ENCODE measurements at regions not wholly inside any gene's neighbourhood (a gene's known extent, or its start where the extent isn't known, plus 50 kb on each side); places are given as distances from the start of the nearest gene placed in this dataset.

GRCh38 chr10:47058961-47059391 lies 147.7 kb downstream of the PTPN20 start:
- DNase-seq (ENCODE audit: low read depth) = no peak
- no peak overlapping the region for H3K4me3 ChIP-seq (ENCODE audit: low read depth, low read length)
- no peak for TF ChIP-seq CTCF (conservative IDR thresholded peaks at IDR 0.05; ENCODE audit: low read depth, low read length)

- no peak for TF ChIP-seq CTCF (conservative IDR thresholded peaks at IDR 0.05; ENCODE audit: low read depth, low read length)
- H3K4me3 ChIP-seq (ENCODE audit: low read depth, low read length) = no peak overlapping the region
- DNase-seq (ENCODE audit: low read depth) = no peak
Measured at GRCh38 chr10:47059606-47060311, 148.5 kb downstream of the PTPN20 start.

DNA sequence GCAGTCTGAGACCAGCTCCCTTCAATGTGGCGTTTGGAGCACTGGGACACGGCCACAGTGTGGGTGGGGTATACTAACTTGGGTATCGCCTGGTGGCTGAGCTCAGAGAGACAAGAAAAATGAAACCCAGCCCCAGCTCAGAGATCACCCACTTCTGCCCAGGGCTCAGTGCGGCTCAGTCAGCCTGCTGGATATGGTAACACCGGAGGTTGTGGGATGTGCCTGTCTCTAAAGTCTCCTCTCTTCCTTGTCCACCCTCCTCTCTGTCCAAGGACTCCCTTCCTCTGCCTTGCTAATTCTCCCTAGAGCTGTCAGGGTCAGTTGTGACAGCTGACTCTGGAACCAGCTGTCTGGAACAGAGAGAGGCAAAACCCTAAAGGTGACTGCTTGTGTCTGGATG lies 149.1 kb downstream of the PTPN20 start:
- no peak overlapping the region for H3K4me3 ChIP-seq (ENCODE audit: low read depth, low read length)
- TF ChIP-seq CTCF (conservative IDR thresholded peaks at IDR 0.05; ENCODE audit: low read depth, low read length) = no peak
- DNase-seq (ENCODE audit: low read depth) = no peak

- TF ChIP-seq CTCF (conservative IDR thresholded peaks at IDR 0.05; ENCODE audit: low read depth, low read length) = no peak
- no peak overlapping the region for H3K4me3 ChIP-seq (ENCODE audit: low read depth, low read length)
- no peak for DNase-seq (ENCODE audit: low read depth)
Measured at GRCh38 chr10:47060993-47061500, 149.8 kb downstream of the PTPN20 start.

GRCh38 chr10:47061776-47062175 lies 150.5 kb downstream of the PTPN20 start:
- H3K4me3 ChIP-seq (ENCODE audit: low read depth, low read length) = no peak overlapping the region
- no peak for DNase-seq (ENCODE audit: low read depth)

GRCh38 chr10:47062441-47063200 lies 151.4 kb downstream of the PTPN20 start:
- DNase-seq (ENCODE audit: low read depth) = no peak
- H3K4me3 ChIP-seq (ENCODE audit: low read depth, low read length) = no peak overlapping the region
- peak; percentile 14 for TF ChIP-seq CTCF (conservative IDR thresholded peaks at IDR 0.05; ENCODE audit: low read depth, low read length)

More at GRCh38 chr10:47061776-47062175, 150.5 kb downstream of the PTPN20 start:
- no peak for TF ChIP-seq CTCF (conservative IDR thresholded peaks at IDR 0.05; ENCODE audit: low read depth, low read length)

Data from epithelial cell of proximal tubule (primary cell).